ENCODE measurements at regions not wholly inside any gene's neighbourhood (a gene's known extent, or its start where the extent isn't known, plus 50 kb on each side); places are given as distances from the start of the nearest gene placed in this dataset.
A peak's percentile ranks its signal among the peaks of the same experiment; 100 is the strongest.

DNA sequence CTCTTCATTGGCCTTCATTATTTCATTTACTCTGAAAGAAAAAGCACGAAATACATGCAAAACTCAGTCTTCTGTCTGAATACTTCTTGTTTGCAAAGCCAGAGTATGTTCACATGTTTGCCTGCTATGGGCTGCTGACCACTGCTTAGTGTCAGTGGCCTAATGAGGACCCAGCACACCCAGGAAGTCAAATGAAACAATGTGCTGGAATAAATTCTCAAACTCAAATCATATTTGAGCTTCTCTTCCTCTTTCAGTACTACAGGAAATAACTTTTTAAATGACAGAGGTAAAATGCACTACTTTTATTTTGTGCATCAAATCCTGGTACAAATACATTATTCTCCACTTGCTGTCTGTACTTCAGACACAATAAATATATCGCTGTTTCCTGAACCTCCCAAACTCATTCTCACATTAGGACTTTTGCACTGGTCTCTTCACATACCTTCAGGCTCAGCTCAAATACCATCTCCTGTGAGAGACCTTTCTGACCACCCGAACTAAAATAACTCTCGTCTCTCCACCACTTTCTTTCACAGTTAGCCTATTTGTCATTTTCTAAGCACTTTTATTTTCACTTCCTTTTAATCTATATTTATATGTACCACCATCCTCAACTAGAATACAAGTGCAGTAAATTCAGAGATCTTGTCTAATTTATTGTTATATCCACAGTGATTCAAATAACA lies 176.8 kb downstream of the TUSC7 start:
- H3K9ac ChIP-seq (ENCODE audit: low read length), result peak overlapping the region; percentile 9; the same call in 1 of the 2 replicates

DNA sequence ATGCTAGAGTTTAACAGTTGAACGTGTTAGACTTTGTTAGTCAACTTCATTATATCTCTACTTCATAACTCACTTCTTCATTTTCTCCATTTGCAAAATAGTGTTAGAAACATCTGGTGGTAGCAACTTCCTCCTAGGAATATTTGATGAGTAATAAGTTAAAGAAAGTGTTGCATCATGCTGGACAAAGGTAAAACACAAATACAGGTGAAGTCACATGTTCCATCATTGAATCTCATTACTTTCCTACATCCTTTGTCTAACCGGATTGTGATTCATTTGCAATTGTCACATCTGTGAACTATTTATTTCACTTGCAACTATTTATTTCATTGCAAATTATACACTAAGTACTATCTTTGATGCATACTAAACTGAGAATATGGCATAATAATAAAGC lies 186.5 kb downstream of the TUSC7 start:
- no peak overlapping the region for H2AFZ ChIP-seq (ENCODE audit: low read depth, low read length)
- no peak for TF ChIP-seq EZH2phosphoT487 (IDR thresholded peaks at IDR 0.05; ENCODE audit: low read depth)
- TF ChIP-seq, protein P1, sequence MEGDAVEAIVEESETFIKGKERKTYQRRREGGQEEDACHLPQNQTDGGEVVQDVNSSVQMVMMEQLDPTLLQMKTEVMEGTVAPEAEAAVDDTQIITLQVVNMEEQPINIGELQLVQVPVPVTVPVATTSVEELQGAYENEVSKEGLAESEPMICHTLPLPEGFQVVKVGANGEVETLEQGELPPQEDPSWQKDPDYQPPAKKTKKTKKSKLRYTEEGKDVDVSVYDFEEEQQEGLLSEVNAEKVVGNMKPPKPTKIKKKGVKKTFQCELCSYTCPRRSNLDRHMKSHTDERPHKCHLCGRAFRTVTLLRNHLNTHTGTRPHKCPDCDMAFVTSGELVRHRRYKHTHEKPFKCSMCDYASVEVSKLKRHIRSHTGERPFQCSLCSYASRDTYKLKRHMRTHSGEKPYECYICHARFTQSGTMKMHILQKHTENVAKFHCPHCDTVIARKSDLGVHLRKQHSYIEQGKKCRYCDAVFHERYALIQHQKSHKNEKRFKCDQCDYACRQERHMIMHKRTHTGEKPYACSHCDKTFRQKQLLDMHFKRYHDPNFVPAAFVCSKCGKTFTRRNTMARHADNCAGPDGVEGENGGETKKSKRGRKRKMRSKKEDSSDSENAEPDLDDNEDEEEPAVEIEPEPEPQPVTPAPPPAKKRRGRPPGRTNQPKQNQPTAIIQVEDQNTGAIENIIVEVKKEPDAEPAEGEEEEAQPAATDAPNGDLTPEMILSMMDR (IDR thresholded peaks at IDR 0.05; ENCODE audit: low read depth, low read length), result no peak
- peaks cover 10% of the 10 kb centered on the region for H3K4me1 ChIP-seq (ENCODE audit: low read length)
- no peaks in the 10 kb centered on the region for H4K20me1 ChIP-seq (ENCODE audit: insufficient read depth, low read length)
- H3K27me3 ChIP-seq (ENCODE audit: low read depth, low read length), result no peaks in the 10 kb centered on the region
- no peak overlapping the region for H3K9ac ChIP-seq (ENCODE audit: low read length)
- H3K4me3 ChIP-seq (ENCODE audit: low read length), result no peak overlapping the region
- no peaks in the 10 kb centered on the region for H3K79me2 ChIP-seq (ENCODE audit: low read length)
- H3K9me3 ChIP-seq (ENCODE audit: insufficient read depth, low read length), result no peaks in the 10 kb centered on the region
- no peaks in the 10 kb centered on the region for H3K36me3 ChIP-seq (replicated peaks; ENCODE audit: low read depth, low read length)
- H3K4me2 ChIP-seq (ENCODE audit: low read length), result no peak overlapping the region
- H3K27ac ChIP-seq (ENCODE audit: low read length), result no peak overlapping the region

More for the DNA sequence above, 176.8 kb downstream of the TUSC7 start:
- H3K36me3 ChIP-seq (replicated peaks; ENCODE audit: low read depth, low read length), result no peaks in the 10 kb centered on the region
- TF ChIP-seq EZH2phosphoT487 (IDR thresholded peaks at IDR 0.05; ENCODE audit: low read depth), result no peak
- TF ChIP-seq, protein P1 (IDR thresholded peaks at IDR 0.05; ENCODE audit: low read depth, low read length), result no peak
- H3K9me3 ChIP-seq (ENCODE audit: insufficient read depth, low read length), result no peaks in the 10 kb centered on the region
- H3K27me3 ChIP-seq (ENCODE audit: low read depth, low read length), result no peaks in the 10 kb centered on the region
- H2AFZ ChIP-seq (ENCODE audit: low read depth, low read length), result peak overlapping the region; percentile 66
- H3K27ac ChIP-seq (ENCODE audit: low read length), result no peak overlapping the region; the same call in 1 of the 2 replicates
- peak overlapping the region; percentile 21; the same call in 1 of the 2 replicates for H3K4me3 ChIP-seq (ENCODE audit: low read length)
- H3K79me2 ChIP-seq (ENCODE audit: low read length), result no peaks in the 10 kb centered on the region
- peak overlapping the region; percentile 51 for H3K4me2 ChIP-seq (ENCODE audit: low read length)
- H4K20me1 ChIP-seq (ENCODE audit: insufficient read depth, low read length), result no peaks in the 10 kb centered on the region
- H3K4me1 ChIP-seq (ENCODE audit: low read length), result peaks cover 9% of the 10 kb centered on the region

DNA sequence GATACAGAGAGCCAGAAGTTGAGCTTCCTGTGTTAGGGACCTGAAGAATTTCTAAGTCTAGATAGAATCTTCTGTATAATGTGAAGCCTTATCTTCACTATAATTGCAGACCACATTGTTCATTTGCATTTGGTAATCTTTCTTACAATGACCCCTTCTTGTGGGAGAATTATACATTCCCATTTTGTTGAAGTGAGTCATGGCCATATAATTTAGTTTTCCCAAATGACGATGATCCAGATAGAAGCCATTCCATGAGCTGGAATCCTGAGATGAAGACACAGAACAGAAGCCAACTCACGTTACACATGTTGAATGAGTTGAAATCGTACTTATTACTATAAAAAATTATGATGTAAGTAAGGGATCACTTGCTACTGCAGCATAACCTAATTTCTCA lies 187.8 kb downstream of the TUSC7 start:
- Histone ChIP-seq H3K4me2 (ENCODE audit: low read length) (no peak overlapping the region), H4K20me1 (ENCODE audit: insufficient read depth, low read length) (no peaks in the 10 kb centered on the region), H2AFZ (ENCODE audit: low read depth, low read length) (no peak overlapping the region), H3K36me3 (replicated peaks; ENCODE audit: low read depth, low read length) (no peaks in the 10 kb centered on the region), H3K9me3 (ENCODE audit: insufficient read depth, low read length) (no peaks in the 10 kb centered on the region), H3K27ac (ENCODE audit: low read length) (no peak overlapping the region), H3K4me3 (ENCODE audit: low read length) (no peak overlapping the region), H3K9ac (ENCODE audit: low read length) (no peak overlapping the region), H3K27me3 (ENCODE audit: low read depth, low read length) (no peaks in the 10 kb centered on the region), H3K79me2 (ENCODE audit: low read length) (no peaks in the 10 kb centered on the region), H3K4me1 (ENCODE audit: low read length) (peaks cover 10% of the 10 kb centered on the region)
- TF ChIP-seq, protein P1 (IDR thresholded peaks at IDR 0.05; ENCODE audit: low read depth, low read length), result no peak
- no peak for TF ChIP-seq EZH2phosphoT487 (IDR thresholded peaks at IDR 0.05; ENCODE audit: low read depth)

DNA sequence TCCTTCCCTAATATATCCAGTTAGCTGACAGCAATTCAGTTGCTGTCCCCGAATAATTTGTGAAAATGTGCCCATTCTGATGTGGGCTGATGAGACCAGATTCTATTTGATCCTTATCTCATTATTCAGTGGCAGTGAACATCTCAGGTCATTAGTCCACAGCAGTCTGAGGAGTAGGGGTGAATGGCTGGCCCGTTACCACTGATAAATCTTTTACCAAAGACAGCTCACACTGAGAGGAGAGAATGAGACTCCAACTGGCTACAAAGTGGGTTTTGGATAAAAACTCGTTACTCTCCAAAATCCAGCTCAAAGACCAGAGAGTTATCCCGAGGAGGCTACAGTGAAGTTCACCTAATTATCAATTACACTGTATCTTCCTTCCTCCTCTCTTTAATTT lies 189.7 kb downstream of the TUSC7 start:
- Histone ChIP-seq H2AFZ (ENCODE audit: low read depth, low read length) (no peak overlapping the region), H3K36me3 (replicated peaks; ENCODE audit: low read depth, low read length) (no peaks in the 10 kb centered on the region), H3K9ac (ENCODE audit: low read length) (no peak overlapping the region), H4K20me1 (ENCODE audit: insufficient read depth, low read length) (no peaks in the 10 kb centered on the region), H3K27me3 (ENCODE audit: low read depth, low read length) (no peaks in the 10 kb centered on the region), H3K4me2 (ENCODE audit: low read length) (no peak overlapping the region), H3K27ac (ENCODE audit: low read length) (no peak overlapping the region), H3K79me2 (ENCODE audit: low read length) (no peaks in the 10 kb centered on the region), H3K4me3 (ENCODE audit: low read length) (no peak overlapping the region), H3K4me1 (ENCODE audit: low read length) (peaks cover 10% of the 10 kb centered on the region), H3K9me3 (ENCODE audit: insufficient read depth, low read length) (no peaks in the 10 kb centered on the region)
- TF ChIP-seq EZH2phosphoT487 (IDR thresholded peaks at IDR 0.05; ENCODE audit: low read depth), result no peak
- TF ChIP-seq, protein P1 (IDR thresholded peaks at IDR 0.05; ENCODE audit: low read depth, low read length), result no peak

Data from OCI-LY3 (cell line).